ENCODE measurements at regions not wholly inside any gene's neighbourhood (a gene's known extent, or its start where the extent isn't known, plus 50 kb on each side); places are given as distances from the start of the nearest gene placed in this dataset.

- no peak overlapping the region for H3K4me3 ChIP-seq (ENCODE audit: low read depth, low read length)
- peaks cover 3% of the 10 kb centered on the region for H3K27me3 ChIP-seq (ENCODE audit: control insufficient read depth, insufficient read depth, low read length)
- peaks cover 12% of the 10 kb centered on the region for H3K4me1 ChIP-seq (ENCODE audit: control insufficient read depth, insufficient read depth, low read length)
- WGBS (ENCODE audit: insufficient coverage): 77% methylated on average over 5 of the region's 6 CpGs
- H3K9me3 ChIP-seq (ENCODE audit: control insufficient read depth, insufficient read depth, low read length): no peaks in the 10 kb centered on the region
- DNase-seq (ENCODE audit: low read depth in 4 of 6, low spot score in 6 of 6): no peak
- H3K36me3 ChIP-seq (ENCODE audit: control insufficient read depth, insufficient read depth, low read length): no peaks in the 10 kb centered on the region
- H3K27ac ChIP-seq (ENCODE audit: low read depth, low read length): no peak overlapping the region
These were observed 70.0 kb downstream of the CXCL12 start for GRCh38 chr10:44314802-44315460.

GRCh38 chr10:44313761-44314165 is 71.1 kb downstream of the CXCL12 start:
- H3K4me3 ChIP-seq (ENCODE audit: low read depth, low read length): no peak overlapping the region
- H3K36me3 ChIP-seq (ENCODE audit: control insufficient read depth, insufficient read depth, low read length): no peaks in the 10 kb centered on the region
- peaks cover 13% of the 10 kb centered on the region for H3K4me1 ChIP-seq (ENCODE audit: control insufficient read depth, insufficient read depth, low read length)
- peaks cover 3% of the 10 kb centered on the region for H3K27me3 ChIP-seq (ENCODE audit: control insufficient read depth, insufficient read depth, low read length)
- no peaks in the 10 kb centered on the region for H3K9me3 ChIP-seq (ENCODE audit: control insufficient read depth, insufficient read depth, low read length)
- no CpG with 5 or more reads among the region's 1 CpG for WGBS (ENCODE audit: insufficient coverage)
- peak in 2 of 6 donors; percentile 49 to 62 for DNase-seq (ENCODE audit: low read depth in 4 of 6, low spot score in 6 of 6)
- H3K27ac ChIP-seq (ENCODE audit: low read depth, low read length): no peak overlapping the region

GRCh38 chr10:44312401-44312800 is 72.5 kb downstream of the CXCL12 start:
- peaks cover 3% of the 10 kb centered on the region for H3K27me3 ChIP-seq (ENCODE audit: control insufficient read depth, insufficient read depth, low read length)
- DNase-seq (ENCODE audit: low read depth in 4 of 6, low spot score in 6 of 6): no peak
- H3K27ac ChIP-seq (ENCODE audit: low read depth, low read length): no peak overlapping the region
- H3K9me3 ChIP-seq (ENCODE audit: control insufficient read depth, insufficient read depth, low read length): no peaks in the 10 kb centered on the region
- peaks cover 13% of the 10 kb centered on the region for H3K4me1 ChIP-seq (ENCODE audit: control insufficient read depth, insufficient read depth, low read length)
- H3K4me3 ChIP-seq (ENCODE audit: low read depth, low read length): no peak overlapping the region
- WGBS (ENCODE audit: insufficient coverage): 38% methylated on average over 1 of the region's 3 CpGs
- no peaks in the 10 kb centered on the region for H3K36me3 ChIP-seq (ENCODE audit: control insufficient read depth, insufficient read depth, low read length)

- Histone ChIP-seq H3K27me3 (ENCODE audit: control insufficient read depth, insufficient read depth, low read length) (peaks cover 3% of the 10 kb centered on the region), H3K36me3 (ENCODE audit: control insufficient read depth, insufficient read depth, low read length) (no peaks in the 10 kb centered on the region), H3K9me3 (ENCODE audit: control insufficient read depth, insufficient read depth, low read length) (no peaks in the 10 kb centered on the region), H3K4me3 (ENCODE audit: low read depth, low read length) (no peak overlapping the region), H3K27ac (ENCODE audit: low read depth, low read length) (no peak overlapping the region), H3K4me1 (ENCODE audit: control insufficient read depth, insufficient read depth, low read length) (peaks cover 13% of the 10 kb centered on the region)
- peak in 1 of 6 donors; percentile 29 for DNase-seq (ENCODE audit: low read depth in 4 of 6, low spot score in 6 of 6)
- 77% methylated on average over 9 of the region's 12 CpGs for WGBS (ENCODE audit: insufficient coverage)
These were observed 73.3 kb downstream of the CXCL12 start for GRCh38 chr10:44311563-44312051.

- H3K27ac ChIP-seq (ENCODE audit: low read depth, low read length): no peak overlapping the region
- DNase-seq (ENCODE audit: low read depth in 4 of 6, low spot score in 6 of 6): peak; percentile 41 to 93 (median 62)
- H3K27me3 ChIP-seq (ENCODE audit: control insufficient read depth, insufficient read depth, low read length): peaks cover 3% of the 10 kb centered on the region
- 8% methylated on average over 58 of the region's 58 CpGs for WGBS (ENCODE audit: insufficient coverage)
- H3K36me3 ChIP-seq (ENCODE audit: control insufficient read depth, insufficient read depth, low read length): no peaks in the 10 kb centered on the region
- H3K9me3 ChIP-seq (ENCODE audit: control insufficient read depth, insufficient read depth, low read length): no peaks in the 10 kb centered on the region
- peaks cover 13% of the 10 kb centered on the region for H3K4me1 ChIP-seq (ENCODE audit: control insufficient read depth, insufficient read depth, low read length)
- H3K4me3 ChIP-seq (ENCODE audit: low read depth, low read length): no peak overlapping the region
These were observed 73.9 kb downstream of the CXCL12 start for GRCh38 chr10:44310762-44311562.

- WGBS (ENCODE audit: insufficient coverage): 89% methylated on average over 25 of the region's 32 CpGs
- no peak overlapping the region for H3K27ac ChIP-seq (ENCODE audit: low read depth, low read length)
- H3K36me3 ChIP-seq (ENCODE audit: control insufficient read depth, insufficient read depth, low read length): no peaks in the 10 kb centered on the region
- H3K9me3 ChIP-seq (ENCODE audit: control insufficient read depth, insufficient read depth, low read length): no peaks in the 10 kb centered on the region
- H3K27me3 ChIP-seq (ENCODE audit: control insufficient read depth, insufficient read depth, low read length): no peaks in the 10 kb centered on the region
- H3K4me3 ChIP-seq (ENCODE audit: low read depth, low read length): no peak overlapping the region
- peak in 1 of 6 donors; percentile 17 for DNase-seq (ENCODE audit: low read depth in 4 of 6, low spot score in 6 of 6)
- peaks cover 13% of the 10 kb centered on the region for H3K4me1 ChIP-seq (ENCODE audit: control insufficient read depth, insufficient read depth, low read length)
These were observed 74.7 kb downstream of the CXCL12 start for GRCh38 chr10:44309939-44310761.

- no peak overlapping the region for H3K27ac ChIP-seq (ENCODE audit: low read depth, low read length)
These were observed 75.5 kb downstream of the CXCL12 start for GRCh38 chr10:44309361-44309760.

GRCh38 chr10:44308935-44309334 is 76.0 kb downstream of the CXCL12 start:
- Histone ChIP-seq H3K27ac (ENCODE audit: low read depth, low read length) (no peak overlapping the region), H3K36me3 (ENCODE audit: control insufficient read depth, insufficient read depth, low read length) (no peaks in the 10 kb centered on the region)
- 80% methylated on average over 2 of the region's 4 CpGs for WGBS (ENCODE audit: insufficient coverage)

More at GRCh38 chr10:44309361-44309760, 75.5 kb downstream of the CXCL12 start:
- H3K27me3 ChIP-seq (ENCODE audit: control insufficient read depth, insufficient read depth, low read length): no peaks in the 10 kb centered on the region
- WGBS (ENCODE audit: insufficient coverage): 62% methylated on average over 4 of the region's 4 CpGs
- H3K4me3 ChIP-seq (ENCODE audit: low read depth, low read length): no peak overlapping the region
- H3K36me3 ChIP-seq (ENCODE audit: control insufficient read depth, insufficient read depth, low read length): no peaks in the 10 kb centered on the region
- no peaks in the 10 kb centered on the region for H3K9me3 ChIP-seq (ENCODE audit: control insufficient read depth, insufficient read depth, low read length)
- peaks cover 13% of the 10 kb centered on the region for H3K4me1 ChIP-seq (ENCODE audit: control insufficient read depth, insufficient read depth, low read length)
- DNase-seq (ENCODE audit: low read depth in 4 of 6, low spot score in 6 of 6): no peak

GRCh38 chr10:44307691-44308090 is 77.2 kb downstream of the CXCL12 start:
- Histone ChIP-seq H3K27ac (ENCODE audit: low read depth, low read length) (no peak overlapping the region), H3K27me3 (ENCODE audit: control insufficient read depth, insufficient read depth, low read length) (no peaks in the 10 kb centered on the region), H3K4me3 (ENCODE audit: low read depth, low read length) (no peak overlapping the region), H3K9me3 (ENCODE audit: control insufficient read depth, insufficient read depth, low read length) (no peaks in the 10 kb centered on the region), H3K4me1 (ENCODE audit: control insufficient read depth, insufficient read depth, low read length) (peaks cover 13% of the 10 kb centered on the region), H3K36me3 (ENCODE audit: control insufficient read depth, insufficient read depth, low read length) (no peaks in the 10 kb centered on the region)
- 100% methylated on average over 2 of the region's 3 CpGs for WGBS (ENCODE audit: insufficient coverage)
- DNase-seq (ENCODE audit: low read depth in 4 of 6, low spot score in 6 of 6): no peak

More at GRCh38 chr10:44308935-44309334, 76.0 kb downstream of the CXCL12 start:
- H3K4me3 ChIP-seq (ENCODE audit: low read depth, low read length): no peak overlapping the region
- no peaks in the 10 kb centered on the region for H3K27me3 ChIP-seq (ENCODE audit: control insufficient read depth, insufficient read depth, low read length)
- peaks cover 13% of the 10 kb centered on the region for H3K4me1 ChIP-seq (ENCODE audit: control insufficient read depth, insufficient read depth, low read length)
- H3K9me3 ChIP-seq (ENCODE audit: control insufficient read depth, insufficient read depth, low read length): no peaks in the 10 kb centered on the region
- DNase-seq (ENCODE audit: low read depth in 4 of 6, low spot score in 6 of 6): peak in 1 of 6 donors; percentile 7

Data from spinal cord (tissue), 9 donors.